IMR-90 (cell line): ENCODE measurements at regions not wholly inside any gene's neighbourhood (a gene's known extent, or its start where the extent isn't known, plus 50 kb on each side); places are given as distances from the start of the nearest gene placed in this dataset.

Experiments
- ATAC-seq: fragments of 200-7000 bp; cut with Tn5 transposase; 2 replicates; pipeline ENCODE4 v1.9.1; 2020; ENCODE audit warnings: low read depth, mild to moderate bottlenecking, moderate library complexity
- BruUV-seq: library from RNA; stranded (reverse); fragments of 400-500 nt; replicated peaks from 2 replicates; lab custom pipeline; 2021; lab: Mats Ljungman, UMichigan
- CTCF ChIA-PET: fragments of 300-600 bp; formaldehyde crosslinking; extraction: SDS; loops from one replicate; lab custom pipeline; 2021; ENCODE audit warnings: antibody characterized with exemption; lab: Yijun Ruan, JAX
- POLR2A ChIA-PET: fragments of 300-600 bp; sonication (Branson Sonifier 250); formaldehyde crosslinking; loops from one replicate; lab custom pipeline; 2022; ENCODE audit warnings: antibody characterized with exemption; ENCODE audit not compliant: unreplicated experiment; lab: Charles Lee
- DNase-seq: peaks from one replicate; pipeline ENCODE4 v3.0.0; 2013
- H2AFZ ChIP-seq: replicated peaks from 2 replicates; pipeline ENCODE3; 2013; ENCODE audit warnings: low read length, mild to moderate bottlenecking; ENCODE audit not compliant: poor library complexity
- H2AK5ac ChIP-seq: 2 replicates; pipeline ENCODE4 v1.6.1; 2013; ENCODE audit warnings: low read depth, low read length, inconsistent platforms
- H2AK9ac ChIP-seq: replicated peaks from 2 replicates; pipeline ENCODE3; 2013; ENCODE audit warnings: mild to moderate bottlenecking, low read depth, low read length, moderate library complexity; ENCODE audit not compliant: poor library complexity
- H2BK120ac ChIP-seq: 2 replicates; pipeline ENCODE4 v1.6.1; 2013; ENCODE audit warnings: low read depth, low read length, inconsistent platforms
- H2BK15ac ChIP-seq: 3 replicates; pipeline ENCODE4 v1.6.1; 2013; ENCODE audit warnings: low read depth, low read length, inconsistent platforms
- H2BK20ac ChIP-seq: 2 replicates; pipeline ENCODE4 v1.6.1; 2013; ENCODE audit warnings: low read depth, mild to moderate bottlenecking, inconsistent platforms, low read length, moderate library complexity
- H2BK5ac ChIP-seq: 2 replicates; pipeline ENCODE4 v1.6.1; 2013; ENCODE audit warnings: mild to moderate bottlenecking, low read depth, low read length, inconsistent platforms; ENCODE audit not compliant: poor library complexity, severe bottlenecking
- H3K14ac ChIP-seq: replicated peaks from 2 replicates; pipeline ENCODE4 v1.6.1; 2013; ENCODE audit warnings: low read depth, low read length, inconsistent platforms
- H3K18ac ChIP-seq: 2 replicates; pipeline ENCODE4 v1.6.1; 2013; ENCODE audit warnings: low read depth, low read length, control low read depth
- H3K23ac ChIP-seq: 2 replicates; pipeline ENCODE4 v1.6.1; 2013; ENCODE audit warnings: low read depth, low read length, inconsistent platforms
- H3K27ac ChIP-seq: 2 replicates; pipeline ENCODE4 v1.5.1; 2013; ENCODE audit warnings: mild to moderate bottlenecking, control low read depth, low read length; ENCODE audit not compliant: insufficient read depth
- H3K27me3 ChIP-seq: 2 replicates; pipeline ENCODE4 v1.6.1; 2013; ENCODE audit warnings: low read length; ENCODE audit not compliant: control insufficient read depth, insufficient read depth
- H3K36me3 ChIP-seq: 2 replicates; pipeline ENCODE4 v1.6.1; 2013; ENCODE audit warnings: low read length, mixed read lengths; ENCODE audit not compliant: control insufficient read depth, insufficient read depth
- H3K4ac ChIP-seq: 2 replicates; pipeline ENCODE4 v1.6.1; 2013; ENCODE audit warnings: low read depth, low read length, inconsistent platforms
- H3K4me1 ChIP-seq: 2 replicates; pipeline ENCODE4 v1.6.1; 2013; ENCODE audit warnings: low read length, mixed read lengths; ENCODE audit not compliant: control insufficient read depth, insufficient read depth
- H3K4me2 ChIP-seq: 2 replicates; pipeline ENCODE4 v1.6.1; 2013; ENCODE audit warnings: low read depth, mild to moderate bottlenecking, control low read depth, low read length, moderate library complexity
- H3K4me3 ChIP-seq: 2 replicates; pipeline ENCODE4 v1.5.1; 2013; ENCODE audit warnings: low read depth, mild to moderate bottlenecking, control low read depth, low read length, moderate library complexity; ENCODE audit not compliant: insufficient read depth
- H3K56ac ChIP-seq: 2 replicates; pipeline ENCODE4 v1.6.1; 2013; ENCODE audit warnings: low read length, inconsistent platforms; ENCODE audit not compliant: insufficient read depth; ENCODE audit errors: extremely low read depth
- H3K79me1 ChIP-seq, 2 experiments: 2 replicates each; pipeline ENCODE4 v1.6.1; 2013; ENCODE audit warnings: low read length in 2 of 2, inconsistent platforms in 1 of 2, low read depth in 1 of 2
- H3K9ac ChIP-seq: 2 replicates; pipeline ENCODE4 v1.6.1; 2013; ENCODE audit warnings: low read depth, low read length, control low read depth
- H3K9me1 ChIP-seq: 2 replicates; pipeline ENCODE4 v1.6.1; 2013; ENCODE audit warnings: low read length, inconsistent platforms; ENCODE audit not compliant: insufficient read depth
- H3K9me3 ChIP-seq: 2 replicates; pipeline ENCODE4 v1.6.1; 2013; ENCODE audit warnings: low read length; ENCODE audit not compliant: control insufficient read depth, insufficient read depth
- H4K20me1 ChIP-seq: 2 replicates; pipeline ENCODE4 v1.6.1; 2013; ENCODE audit warnings: low read length, inconsistent platforms; ENCODE audit not compliant: insufficient read depth
- H4K5ac ChIP-seq: 2 replicates; pipeline ENCODE4 v1.6.1; 2013; ENCODE audit warnings: mild to moderate bottlenecking, low read depth, low read length, control low read depth
- H4K8ac ChIP-seq, 2 experiments: 2 replicates each; pipeline ENCODE4 v1.6.1; 2013; ENCODE audit warnings: low read depth in 2 of 2, low read length in 2 of 2, control low read depth in 1 of 2, inconsistent platforms in 1 of 2
- H4K91ac ChIP-seq: 2 replicates; pipeline ENCODE4 v1.6.1; 2013; ENCODE audit warnings: low read depth, low read length, inconsistent platforms; ENCODE audit not compliant: insufficient read depth
- BHLHE40 ChIP-seq: fragments of 150-350 bp; IDR thresholded peaks from 2 replicates; pipeline ENCODE4 v1.6.1; 2016; ENCODE audit warnings: mild to moderate bottlenecking, low read depth, low read length
- CHD1 ChIP-seq: IDR thresholded peaks from 2 replicates; pipeline ENCODE4 v1.6.1; 2012; ENCODE audit warnings: low read depth, low read length, improper control_type of control experiment
- FOS ChIP-seq: fragments of 150-350 bp; IDR thresholded peaks from 2 replicates; pipeline ENCODE4 v1.6.1; 2016; ENCODE audit warnings: low read depth, low read length
- MAFK ChIP-seq: IDR thresholded peaks from 2 replicates; pipeline ENCODE4 v1.6.1; 2012; ENCODE audit warnings: low read depth, low read length, improper control_type of control experiment
- NFE2L2 ChIP-seq: fragments of 150-350 bp; IDR thresholded peaks from 2 replicates; pipeline ENCODE4 v1.6.1; 2016; ENCODE audit warnings: low read depth, mild to moderate bottlenecking, low read length
- WGBS, 2 experiments: methylation state at CpG; one replicate each; pipeline versions ENCODE4 v1.1.5 to v1.1.7; 2013; ENCODE audit warnings: missing lambda C conversion rate in 2 of 2; ENCODE audit not compliant: insufficient read length in 1 of 2; ENCODE audit errors: extremely low coverage in 2 of 2; 5-methylcytosine and 5-hydroxymethylcytosine counted together
- dilution Hi-C: fragments of 300-500 bp; cut with HindIII; formaldehyde crosslinking; loops from one replicate; pipeline ENCODE4 v1.14.3; 2018; ENCODE audit warnings: low sequenced_read_pairs; ENCODE audit not compliant: unreplicated experiment
- in situ Hi-C: fragments of 300-500 bp; cut with MboI; formaldehyde crosslinking; loops from 3 replicates; pipeline ENCODE4 v1.14.3; 2019; ENCODE audit warnings: low sequenced_read_pairs, inconsistent platforms, mixed read lengths
- intact Hi-C: fragments of 100-400 bp; cut with micrococcal nuclease; formaldehyde crosslinking; loops from 2 replicates; pipeline ENCODE4 v1.10.0; 2022
- TF ChIP-seq, protein P1 (sequence below): fragments of 150-350 bp; IDR thresholded peaks from 2 replicates; pipeline ENCODE4 v1.6.1; 2016; ENCODE audit warnings: low read depth, mild to moderate bottlenecking, low read length, moderate library complexity, borderline replicate concordance
- TF ChIP-seq, protein P2 (sequence below): fragments of 150-350 bp; IDR thresholded peaks from 2 replicates; pipeline ENCODE4 v1.6.1; 2017; ENCODE audit warnings: mild to moderate bottlenecking, antibody characterized with exemption, low read length, low read depth
- TF ChIP-seq, protein P3 (sequence below): conservative IDR thresholded peaks from 2 replicates; pipeline ENCODE4 v1.5.1; 2012; ENCODE audit warnings: mild to moderate bottlenecking, low read depth, low read length, improper control_type of control experiment

DNA sequence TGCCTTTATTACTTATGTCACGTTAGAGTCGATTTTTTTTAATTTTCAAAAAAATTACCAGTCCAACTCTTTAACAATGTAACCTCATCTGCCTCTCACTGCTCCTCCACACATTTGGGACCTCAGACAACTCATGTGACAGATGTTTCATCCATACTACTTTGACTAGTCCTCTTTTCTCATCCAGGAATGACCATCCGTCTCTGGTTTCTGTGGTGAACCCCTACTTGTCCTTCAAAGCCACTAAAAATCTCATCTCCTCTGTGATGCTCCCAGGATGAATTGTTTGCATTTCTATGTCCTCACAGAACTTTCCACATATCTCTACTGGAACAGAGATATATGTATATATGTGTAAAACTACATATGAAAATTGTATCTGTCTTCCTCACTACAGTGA lies 149.8 kb upstream of the ZNF462 start:
- Histone ChIP-seq H2AFZ (no peak overlapping the region), H3K4me2 (no peak overlapping the region), H3K9me3 (no peaks in the 10 kb centered on the region), H3K23ac (no peak overlapping the region), H3K9me1 (no peaks in the 10 kb centered on the region), H2AK9ac (no peak overlapping the region), H4K8ac (no peak overlapping the region), H2AK5ac (no peak overlapping the region), H4K20me1 (no peaks in the 10 kb centered on the region), H3K79me1 (no peaks in the 10 kb centered on the region), H3K36me3 (no peaks in the 10 kb centered on the region), H3K14ac (no peak overlapping the region), H3K4ac (no peak overlapping the region), H3K4me3 (no peak overlapping the region), H3K27me3 (no peaks in the 10 kb centered on the region), H2BK5ac (no peak overlapping the region), H2BK20ac (no peak overlapping the region), H4K5ac (no peak overlapping the region), H4K91ac (no peak overlapping the region), H3K4me1 (peaks cover under 1% of the 10 kb centered on the region; the same call in 1 of the 2 replicates), H3K18ac (no peak overlapping the region), H2BK15ac (no peak overlapping the region), H3K56ac (no peak overlapping the region), H2BK120ac (no peak overlapping the region), H3K27ac (no peak overlapping the region), H3K9ac (no peak overlapping the region)
- dilution Hi-C loops (no loop called here), intact Hi-C loops (no loop called here), in situ Hi-C loops (no loop called here)
- DNase-seq (no peak), ATAC-seq (no peak)
- no TSS peak for BruUV-seq
- WGBS, 2 experiments: 80% methylated on average over 1 of the region's 3 CpGs; no CpG with 5 or more reads in 1 of the 2 experiments
- TF ChIP-seq, protein P1, sequence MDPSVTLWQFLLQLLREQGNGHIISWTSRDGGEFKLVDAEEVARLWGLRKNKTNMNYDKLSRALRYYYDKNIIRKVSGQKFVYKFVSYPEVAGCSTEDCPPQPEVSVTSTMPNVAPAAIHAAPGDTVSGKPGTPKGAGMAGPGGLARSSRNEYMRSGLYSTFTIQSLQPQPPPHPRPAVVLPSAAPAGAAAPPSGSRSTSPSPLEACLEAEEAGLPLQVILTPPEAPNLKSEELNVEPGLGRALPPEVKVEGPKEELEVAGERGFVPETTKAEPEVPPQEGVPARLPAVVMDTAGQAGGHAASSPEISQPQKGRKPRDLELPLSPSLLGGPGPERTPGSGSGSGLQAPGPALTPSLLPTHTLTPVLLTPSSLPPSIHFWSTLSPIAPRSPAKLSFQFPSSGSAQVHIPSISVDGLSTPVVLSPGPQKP: no peak
- no peak for TF ChIP-seq NFE2L2
- no peak for TF ChIP-seq CHD1
- TF ChIP-seq, protein P2, sequence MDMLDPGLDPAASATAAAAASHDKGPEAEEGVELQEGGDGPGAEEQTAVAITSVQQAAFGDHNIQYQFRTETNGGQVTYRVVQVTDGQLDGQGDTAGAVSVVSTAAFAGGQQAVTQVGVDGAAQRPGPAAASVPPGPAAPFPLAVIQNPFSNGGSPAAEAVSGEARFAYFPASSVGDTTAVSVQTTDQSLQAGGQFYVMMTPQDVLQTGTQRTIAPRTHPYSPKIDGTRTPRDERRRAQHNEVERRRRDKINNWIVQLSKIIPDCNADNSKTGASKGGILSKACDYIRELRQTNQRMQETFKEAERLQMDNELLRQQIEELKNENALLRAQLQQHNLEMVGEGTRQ: no peak
- TF ChIP-seq MAFK: no peak
- TF ChIP-seq, protein P3, sequence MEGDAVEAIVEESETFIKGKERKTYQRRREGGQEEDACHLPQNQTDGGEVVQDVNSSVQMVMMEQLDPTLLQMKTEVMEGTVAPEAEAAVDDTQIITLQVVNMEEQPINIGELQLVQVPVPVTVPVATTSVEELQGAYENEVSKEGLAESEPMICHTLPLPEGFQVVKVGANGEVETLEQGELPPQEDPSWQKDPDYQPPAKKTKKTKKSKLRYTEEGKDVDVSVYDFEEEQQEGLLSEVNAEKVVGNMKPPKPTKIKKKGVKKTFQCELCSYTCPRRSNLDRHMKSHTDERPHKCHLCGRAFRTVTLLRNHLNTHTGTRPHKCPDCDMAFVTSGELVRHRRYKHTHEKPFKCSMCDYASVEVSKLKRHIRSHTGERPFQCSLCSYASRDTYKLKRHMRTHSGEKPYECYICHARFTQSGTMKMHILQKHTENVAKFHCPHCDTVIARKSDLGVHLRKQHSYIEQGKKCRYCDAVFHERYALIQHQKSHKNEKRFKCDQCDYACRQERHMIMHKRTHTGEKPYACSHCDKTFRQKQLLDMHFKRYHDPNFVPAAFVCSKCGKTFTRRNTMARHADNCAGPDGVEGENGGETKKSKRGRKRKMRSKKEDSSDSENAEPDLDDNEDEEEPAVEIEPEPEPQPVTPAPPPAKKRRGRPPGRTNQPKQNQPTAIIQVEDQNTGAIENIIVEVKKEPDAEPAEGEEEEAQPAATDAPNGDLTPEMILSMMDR: no peak
- no peak for TF ChIP-seq FOS
- no peak for TF ChIP-seq BHLHE40
- ChIA-PET CTCF (no interaction called here), POLR2A (no interaction called here)
